NCI-H774 (cell line): ENCODE measurements at regions not wholly inside any gene's neighbourhood (a gene's known extent, or its start where the extent isn't known, plus 50 kb on each side); places are given as distances from the start of the nearest gene placed in this dataset.
"Not testable (repeated sequence)": the region's sequence is repeated elsewhere in the genome, so short reads cannot be mapped to it uniquely, and the experiment has no call there.

ENCODE experiments used
- DNase-seq: peaks from one replicate; lab custom pipeline; 2025; lab: John Stamatoyannopoulos, UW

DNA sequence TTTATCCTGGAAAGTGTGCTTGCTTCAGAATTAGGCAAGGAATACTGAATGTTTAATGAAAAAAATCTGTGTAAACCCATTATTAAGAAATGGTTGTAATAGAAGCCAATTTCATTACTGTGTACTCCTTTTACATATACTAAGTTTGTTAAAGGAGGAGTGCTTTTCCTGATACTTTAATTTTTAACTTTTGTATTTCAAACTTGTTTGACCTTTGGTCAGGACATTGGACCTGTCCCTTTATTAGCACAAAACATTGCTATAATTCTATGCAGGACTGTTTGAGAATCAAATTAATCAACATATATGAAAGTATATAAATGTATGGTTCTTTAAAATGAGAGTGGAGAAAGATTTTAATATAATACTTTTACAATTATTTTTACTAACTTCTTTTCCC, 659.6 kb downstream of the TMTC2 start:
- DNase-seq, result no peak

DNA sequence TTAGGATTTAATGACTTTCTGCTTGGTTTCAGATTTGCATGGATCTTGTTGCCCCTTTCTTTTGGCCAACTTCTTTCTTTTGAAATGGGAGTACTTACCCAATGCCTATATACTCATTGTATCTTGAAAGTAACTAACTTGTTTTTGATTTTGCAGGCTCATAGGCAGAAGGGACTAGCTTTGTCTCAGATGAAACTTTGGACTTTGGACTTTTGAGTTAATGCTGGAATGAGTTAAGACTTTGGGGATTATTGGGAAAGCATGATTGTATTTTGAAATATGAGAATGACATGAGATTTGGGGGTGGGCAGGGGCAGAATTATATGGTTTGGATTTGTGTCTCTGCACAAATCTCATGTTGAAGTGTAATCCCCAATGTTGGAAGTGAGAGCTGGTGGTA, 657.1 kb downstream of the TMTC2 start:
- no peak for DNase-seq

DNA sequence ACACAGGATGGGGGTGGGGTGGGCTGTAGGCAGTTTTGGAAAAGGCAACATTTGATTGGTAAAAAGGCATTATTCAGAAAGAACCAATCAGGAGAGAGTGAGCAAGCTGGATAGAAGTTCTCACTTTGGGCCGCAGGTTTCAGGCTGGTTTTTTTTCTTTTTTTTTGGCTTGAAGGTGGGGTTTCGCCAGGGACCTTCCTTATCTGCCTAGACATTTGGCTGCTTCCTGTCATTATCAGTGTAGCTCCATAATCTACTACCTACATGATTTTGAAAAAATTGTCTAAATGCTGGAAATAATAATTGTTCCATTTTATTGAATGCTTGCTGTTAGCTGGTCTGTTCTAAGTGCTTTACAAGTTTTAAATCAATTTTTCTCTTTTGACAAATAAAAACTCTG, 649.0 kb downstream of the TMTC2 start:
- DNase-seq, result no peak

DNA sequence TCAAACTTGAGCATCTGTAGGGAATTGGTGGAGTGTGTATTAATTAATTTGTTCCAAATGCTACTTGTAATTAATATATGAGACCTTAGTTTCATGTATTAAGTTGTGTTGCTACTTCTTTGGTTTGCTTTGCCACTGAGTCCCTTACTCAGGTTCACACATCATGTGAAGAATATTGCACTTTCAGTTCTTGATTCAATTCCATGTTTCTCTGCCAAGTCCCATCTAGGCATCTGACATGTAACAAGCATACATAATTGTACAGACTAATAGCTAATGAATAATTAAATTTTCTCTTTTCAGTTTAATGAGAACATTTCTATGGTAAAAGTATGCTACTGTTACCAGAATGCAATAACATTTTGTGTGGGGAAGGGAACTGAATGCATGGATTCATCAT, 640.0 kb downstream of the TMTC2 start:
- no peak for DNase-seq

DNA sequence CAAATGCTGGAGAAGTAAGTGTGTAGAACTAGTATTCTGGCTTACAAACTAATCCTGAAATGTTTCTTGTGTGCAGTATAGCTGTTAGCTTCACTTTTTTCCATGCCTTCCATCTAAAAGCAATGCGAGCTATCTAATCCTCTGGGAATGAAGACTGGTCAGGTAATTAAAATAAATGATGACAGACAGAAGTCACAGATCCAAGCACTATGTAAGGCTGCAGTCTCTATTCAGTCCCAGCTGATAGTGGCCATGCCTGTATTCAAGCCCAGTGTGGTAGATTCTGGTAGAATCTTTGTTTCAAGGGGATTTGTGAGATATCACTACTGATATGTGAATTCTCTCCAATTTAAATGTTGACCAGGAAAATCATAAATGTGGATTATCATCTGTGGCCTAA, 637.2 kb downstream of the TMTC2 start:
- no peak for DNase-seq

DNA sequence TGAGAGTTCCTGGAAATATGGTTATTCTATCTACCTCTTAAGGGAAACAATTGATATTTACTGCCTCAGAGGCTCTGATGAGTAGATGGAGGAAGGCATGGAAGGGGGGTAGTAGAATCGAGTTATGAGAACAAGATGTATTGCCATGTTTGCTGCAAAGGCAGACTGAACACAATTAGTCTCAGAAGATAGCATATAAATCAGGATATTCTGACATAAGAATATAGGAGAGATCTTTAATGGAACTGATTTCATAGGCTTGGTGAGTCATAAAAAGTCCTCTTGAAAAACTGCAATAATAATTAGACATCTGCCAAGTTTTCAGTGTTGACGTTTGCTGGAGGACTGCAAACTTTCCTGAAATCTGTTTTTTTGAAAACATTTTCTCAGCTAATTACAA, 636.1 kb downstream of the TMTC2 start:
- no peak for DNase-seq

DNA sequence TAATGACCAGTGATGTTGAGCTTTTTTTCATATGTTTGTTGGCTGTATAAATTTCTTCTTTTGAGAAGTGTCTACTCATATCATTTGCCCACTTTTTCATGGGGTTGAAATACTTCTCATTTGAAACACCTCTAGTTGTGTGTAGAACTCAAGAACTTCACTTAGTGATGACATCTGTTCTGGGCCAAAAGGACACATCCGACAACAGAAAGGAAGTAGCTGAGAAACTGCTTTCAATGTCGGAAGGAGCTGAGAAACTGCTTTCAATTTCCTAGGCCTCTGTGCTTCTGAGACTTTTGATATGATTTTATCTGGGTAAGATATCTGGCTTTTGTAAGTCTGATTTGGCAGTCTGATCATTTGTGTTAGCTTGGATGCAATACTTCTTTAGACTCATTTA, 635.3 kb downstream of the TMTC2 start:
- no peak for DNase-seq

DNA sequence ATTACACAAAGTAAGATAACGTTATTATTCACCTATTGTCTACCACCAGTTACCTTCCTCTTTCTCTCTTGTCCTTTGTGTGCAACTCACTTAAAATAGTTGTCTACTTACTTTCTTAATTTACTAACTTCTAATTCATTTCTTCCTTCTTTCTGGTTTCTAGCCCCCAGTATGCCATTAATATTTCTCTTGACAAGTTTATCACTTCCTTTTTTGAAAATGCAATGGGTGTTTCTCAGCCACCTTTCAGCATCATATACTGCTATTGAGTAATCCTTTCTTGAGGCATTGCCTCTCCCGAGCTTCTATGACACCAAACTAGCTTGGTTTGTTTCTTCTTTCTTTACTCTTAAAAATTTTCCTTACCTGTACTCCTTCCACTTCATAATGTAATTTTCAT, 633.6 kb downstream of the TMTC2 start:
- DNase-seq, result no peak

DNA sequence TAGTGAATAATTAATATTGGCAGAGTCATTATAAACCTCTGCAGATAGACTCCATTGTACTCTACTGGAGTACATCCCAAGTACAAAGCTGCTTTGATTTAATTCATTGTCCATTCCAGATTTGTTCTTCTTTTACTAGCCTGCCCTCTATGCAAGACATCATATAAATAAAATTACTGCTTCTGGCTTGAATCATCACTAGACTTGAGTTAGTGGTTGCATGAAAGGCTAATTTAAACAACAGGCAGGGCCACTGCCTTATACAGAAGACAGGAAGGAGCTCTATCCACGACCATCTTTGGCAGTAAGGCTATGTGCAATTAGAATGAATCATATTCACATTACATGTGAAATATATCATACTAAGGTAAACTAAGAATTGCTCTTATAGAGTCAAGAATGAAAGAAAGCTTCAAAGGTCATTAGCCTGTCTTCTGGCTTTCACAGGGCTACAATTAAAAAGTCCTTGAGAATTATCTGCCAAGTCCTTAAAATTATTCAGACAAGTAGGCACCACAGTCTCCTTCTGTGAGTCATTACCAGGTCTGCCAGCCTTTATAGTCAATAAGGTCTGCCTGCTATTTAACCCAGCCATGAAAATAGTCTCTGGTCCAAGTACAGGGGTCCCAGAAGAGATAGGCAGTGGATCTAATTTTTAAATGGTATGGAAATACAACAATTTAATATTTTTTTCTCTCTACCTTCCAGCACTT, 631.8 kb downstream of the TMTC2 start:
- no peak for DNase-seq

DNA sequence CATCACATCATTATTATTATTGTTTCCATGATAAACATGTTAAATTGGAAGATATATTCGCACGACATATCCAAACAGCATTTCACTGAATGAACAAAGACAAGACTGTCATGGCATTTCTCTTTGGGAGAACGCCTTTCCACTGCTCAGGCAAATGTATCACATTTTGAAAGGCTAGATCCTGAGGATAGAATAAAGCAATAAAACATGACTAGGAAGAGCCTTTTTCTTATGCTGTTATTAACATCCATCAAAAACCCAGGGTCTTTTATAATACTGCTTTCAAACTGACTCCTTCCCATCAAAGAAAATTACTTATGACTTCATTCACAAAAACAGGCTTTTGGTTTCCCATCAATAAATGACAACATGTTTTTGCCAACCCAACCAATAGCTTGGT, 630.9 kb downstream of the TMTC2 start:
- no peak for DNase-seq

DNA sequence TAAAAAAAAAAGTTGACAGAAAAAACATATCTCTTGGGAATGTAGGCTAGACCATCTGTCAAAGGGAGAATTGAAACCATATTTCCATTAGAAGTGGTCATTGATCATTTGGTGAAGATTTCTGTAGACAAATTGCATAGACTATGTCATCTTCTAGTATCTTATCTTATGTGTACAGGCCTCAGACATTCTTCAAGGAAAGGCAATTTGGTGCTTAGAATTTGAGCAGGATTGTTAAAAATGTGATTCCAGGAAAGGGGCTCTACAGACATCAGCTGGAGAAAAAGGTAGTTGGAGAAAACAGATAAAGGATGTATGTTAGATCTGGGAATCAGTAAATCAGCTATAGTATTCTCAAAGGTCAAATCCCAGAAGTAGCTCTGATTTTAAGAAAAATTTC, 627.1 kb downstream of the TMTC2 start:
- no peak for DNase-seq

DNA sequence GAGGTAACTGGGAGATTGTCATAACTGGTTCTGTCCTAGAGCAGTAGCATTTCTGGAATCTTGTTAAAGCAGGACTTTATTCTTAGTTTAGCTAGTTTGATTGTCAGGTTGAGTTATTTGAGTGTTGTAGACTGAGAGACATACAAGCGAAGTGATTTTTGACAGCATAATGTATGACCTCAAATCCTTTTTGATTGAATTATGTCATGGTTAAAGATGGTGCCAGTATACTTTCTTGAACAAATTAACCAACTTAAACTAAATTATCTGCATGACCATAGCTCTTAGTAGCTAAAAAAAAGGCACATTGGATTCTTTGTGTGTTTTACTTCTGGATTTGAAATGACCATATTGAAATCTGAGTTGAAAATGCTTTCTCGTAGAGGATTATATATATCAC, 626.6 kb downstream of the TMTC2 start:
- no peak for DNase-seq

DNA sequence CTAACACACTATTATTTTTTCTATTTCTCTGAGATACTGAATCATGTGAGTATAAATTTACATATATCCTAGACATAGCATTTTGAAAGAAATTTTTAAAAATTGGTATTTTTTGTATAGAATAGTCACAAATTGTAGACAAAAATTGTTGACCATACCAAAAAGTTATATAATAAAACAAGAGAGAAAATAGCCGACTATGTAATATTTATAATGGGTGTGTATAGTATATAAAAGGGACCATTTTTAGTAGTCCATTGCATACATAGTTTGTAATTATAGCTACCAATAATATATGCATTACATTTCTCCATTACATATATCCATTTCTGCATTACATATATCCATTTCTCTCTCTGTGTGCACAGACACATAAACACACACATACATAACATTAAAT, 590.2 kb downstream of the TMTC2 start:
- DNase-seq, result no peak

DNA sequence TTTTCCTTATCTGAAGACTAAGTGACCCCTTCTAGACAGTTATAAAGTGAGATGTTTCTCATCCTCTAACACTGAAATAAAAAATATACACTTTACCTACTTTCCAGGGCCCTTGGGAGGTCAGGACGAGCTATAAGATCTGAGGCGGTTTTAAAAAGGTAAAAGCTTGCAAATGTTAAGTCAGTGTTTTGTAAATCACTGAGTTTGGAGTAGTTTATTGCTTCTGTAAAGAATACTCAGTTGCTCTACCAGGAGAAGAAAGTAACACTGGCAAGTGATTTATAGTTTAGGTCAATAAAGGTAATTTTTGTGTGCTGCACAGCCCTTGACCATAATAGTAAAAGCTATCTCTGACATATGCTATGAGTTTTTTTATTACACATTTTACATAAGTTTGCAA, 584.5 kb downstream of the TMTC2 start:
- no peak for DNase-seq

DNA sequence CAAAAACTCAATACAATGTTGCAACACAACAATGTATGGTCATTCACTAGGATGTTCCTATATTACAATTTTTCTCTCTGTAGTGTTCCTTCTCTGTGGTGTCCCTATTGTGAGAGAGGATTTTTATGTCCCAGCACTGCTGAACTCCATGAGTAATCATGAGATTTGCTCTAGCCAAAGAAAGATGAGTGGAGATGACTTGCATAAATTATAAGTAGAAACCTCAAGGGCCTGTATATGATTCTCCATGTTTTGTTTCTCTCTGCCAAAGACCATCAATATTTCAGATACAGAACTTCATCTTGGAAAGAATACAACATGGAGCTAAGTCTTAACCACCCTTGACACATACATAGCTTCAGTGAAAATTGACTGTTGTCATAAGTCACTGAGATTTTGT, 579.1 kb downstream of the TMTC2 start:
- DNase-seq, result no peak

DNA sequence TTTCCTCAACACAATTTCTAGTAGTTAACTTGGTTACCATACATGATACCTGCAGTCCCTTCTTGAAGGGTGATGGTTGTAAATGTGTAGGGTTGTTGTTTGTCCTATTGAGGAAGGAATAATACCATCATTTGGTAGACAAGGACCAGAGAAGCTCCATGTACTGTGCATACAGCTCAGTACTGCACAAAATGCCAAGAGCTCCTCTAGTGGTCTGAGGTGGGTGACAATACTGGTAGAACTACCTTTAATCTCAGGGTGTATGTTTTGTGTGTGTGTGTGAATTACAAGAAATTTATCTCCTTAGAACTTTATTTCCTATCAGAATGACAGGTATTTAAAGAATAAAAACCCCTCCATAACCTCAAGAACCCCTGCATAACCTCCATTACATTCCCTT, 575.3 kb downstream of the TMTC2 start:
- no peak for DNase-seq

DNA sequence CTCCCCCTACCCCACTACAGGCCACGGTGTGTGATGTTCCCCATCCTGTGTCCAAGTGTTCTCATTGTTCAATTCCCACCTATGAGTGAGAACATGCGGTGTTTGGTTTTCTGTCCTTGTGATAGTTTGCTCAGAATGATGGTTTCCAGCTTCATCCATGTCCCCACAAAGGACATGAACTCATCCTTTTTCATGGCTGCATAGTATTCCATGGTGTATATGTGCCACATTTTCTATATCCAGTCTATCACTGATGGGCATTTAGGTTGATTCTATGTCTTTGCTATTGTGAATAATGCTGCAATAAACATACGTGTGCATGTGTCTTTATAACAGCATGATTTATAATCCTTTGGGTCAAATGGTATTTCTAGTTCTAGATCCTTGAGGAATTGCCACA, 573.4 kb downstream of the TMTC2 start:
- not testable (repeated sequence) for DNase-seq

DNA sequence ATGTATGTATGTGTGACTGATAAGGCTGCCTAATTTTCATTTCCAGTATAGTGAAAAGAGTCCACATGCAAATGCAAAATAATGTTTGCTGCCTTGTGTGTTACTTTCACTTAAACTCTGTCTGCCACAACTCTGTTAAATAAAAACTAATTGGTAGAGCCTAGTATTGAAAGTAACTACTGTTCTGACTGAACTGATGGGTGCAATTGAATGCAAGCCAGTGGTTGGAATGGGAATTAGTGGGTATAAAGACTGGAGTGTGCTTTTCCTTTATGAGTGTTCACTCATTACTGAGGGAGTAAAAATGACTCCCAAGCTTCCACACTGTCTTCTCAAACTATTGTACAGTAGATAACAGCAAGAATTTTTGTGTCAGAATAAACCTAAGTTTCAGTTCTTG, 571.0 kb downstream of the TMTC2 start:
- DNase-seq, result no peak

DNA sequence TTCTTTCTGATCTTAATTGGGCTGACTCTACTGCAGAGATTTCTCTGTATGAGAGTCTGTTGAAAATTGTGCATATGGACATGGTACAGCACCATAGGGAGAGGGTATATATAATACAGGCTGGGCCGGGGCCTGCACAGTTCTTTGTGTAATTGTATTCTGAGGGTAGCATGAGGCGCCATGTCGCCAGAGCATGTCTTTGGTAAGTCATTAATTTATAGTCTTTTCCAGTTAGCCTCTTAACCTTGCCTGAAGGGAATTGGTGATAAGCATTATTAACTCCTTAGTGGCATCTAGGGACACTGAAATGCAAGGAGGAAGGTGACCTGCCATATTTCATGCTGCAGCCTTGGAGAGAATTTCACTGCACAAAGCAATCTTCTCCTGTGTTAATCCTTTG, 569.9 kb downstream of the TMTC2 start:
- DNase-seq, result no peak

DNA sequence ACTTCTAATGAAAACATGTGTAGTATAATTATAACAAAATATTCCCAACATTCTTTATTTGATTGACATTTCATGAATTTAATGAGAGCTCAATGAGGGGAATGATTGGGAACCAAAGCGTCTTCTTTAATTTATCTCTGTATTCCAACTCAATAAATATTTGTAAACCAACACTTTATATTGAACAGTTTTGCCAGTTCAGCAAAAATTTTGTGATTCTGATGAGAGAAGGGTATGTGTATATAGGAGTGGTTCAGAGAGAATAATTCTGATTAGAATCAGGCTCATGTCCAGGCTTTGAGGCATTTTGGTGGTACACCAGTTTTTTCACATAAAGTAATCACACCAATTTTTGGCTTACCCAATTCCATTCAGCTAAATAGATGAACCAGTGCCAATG, 564.2 kb downstream of the TMTC2 start:
- DNase-seq, result no peak

DNA sequence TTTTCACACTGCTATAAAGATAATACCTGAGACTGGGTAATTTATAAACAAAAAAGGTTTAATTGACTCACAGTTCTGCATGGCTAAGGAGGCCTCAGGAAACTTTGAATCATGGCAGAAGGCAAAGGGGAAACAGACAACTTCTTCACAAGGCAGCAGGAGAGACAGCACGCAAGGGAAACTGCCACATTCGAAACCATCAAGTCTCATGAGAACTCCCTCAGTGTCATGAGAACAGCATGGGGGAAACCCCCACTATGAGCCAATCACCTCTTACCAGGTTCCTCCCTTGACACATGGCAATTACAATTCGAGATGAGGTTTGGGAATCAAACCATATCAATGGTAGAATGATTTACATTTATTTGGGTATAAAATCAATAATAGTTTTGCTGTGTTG, 558.5 kb downstream of the TMTC2 start:
- DNase-seq, result no peak

DNA sequence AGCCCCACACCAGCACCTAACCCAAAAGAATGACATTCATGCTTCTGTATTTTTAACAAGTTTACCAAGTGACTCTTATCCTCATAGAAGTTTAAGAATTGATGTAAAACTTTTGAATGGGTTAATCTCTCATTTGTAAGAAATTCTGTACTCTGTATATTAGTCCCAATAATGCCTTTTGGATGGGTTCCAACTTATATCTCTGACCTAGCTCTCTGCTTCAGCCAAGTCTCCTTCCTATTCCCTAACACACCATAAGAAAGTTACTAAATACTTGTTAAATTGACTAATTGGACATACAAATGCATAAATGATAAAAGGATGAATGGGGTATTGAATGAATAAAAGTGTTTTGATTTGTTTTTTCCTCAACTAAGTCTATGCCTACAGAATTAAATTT, 557.3 kb downstream of the TMTC2 start:
- DNase-seq, result no peak

DNA sequence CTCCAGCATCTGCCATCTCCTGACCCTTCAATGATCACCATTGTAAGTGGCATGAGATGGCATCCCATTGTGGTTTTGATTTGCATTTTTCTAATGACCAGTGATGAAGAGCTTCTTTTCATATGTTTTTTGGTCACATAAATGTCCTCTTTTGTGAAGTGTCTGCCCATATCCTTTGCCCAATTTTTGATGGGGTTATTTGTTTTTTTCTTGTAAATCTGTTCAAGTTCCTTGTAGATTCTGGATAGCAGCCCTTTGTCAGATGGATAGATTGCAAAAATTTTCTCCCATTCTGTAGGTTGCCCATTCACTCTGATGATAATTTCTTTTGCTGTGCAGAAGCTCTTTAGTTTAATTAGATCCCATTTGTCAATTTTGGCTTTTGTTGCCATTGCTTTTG, 547.3 kb downstream of the TMTC2 start:
- not testable (repeated sequence) for DNase-seq

DNA sequence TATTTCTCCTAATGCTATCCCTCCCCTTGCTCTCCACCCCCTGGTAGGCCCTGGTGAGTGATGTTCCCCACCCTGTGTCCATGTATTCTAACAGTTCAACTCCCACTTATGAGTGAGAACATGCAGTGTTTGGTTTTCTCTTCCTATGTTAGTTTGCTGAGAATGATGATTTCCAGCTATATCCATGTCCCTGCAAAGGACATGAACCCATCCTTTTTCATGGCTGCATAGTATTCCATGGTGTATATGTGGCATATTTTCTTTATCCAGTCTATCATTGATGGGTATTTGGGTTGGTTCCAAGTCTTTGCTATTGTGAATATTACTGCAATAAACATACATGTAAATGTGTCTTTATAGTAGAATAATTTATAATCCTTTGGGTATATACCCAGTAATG, 540.3 kb downstream of the TMTC2 start:
- DNase-seq, result not testable (repeated sequence)

DNA sequence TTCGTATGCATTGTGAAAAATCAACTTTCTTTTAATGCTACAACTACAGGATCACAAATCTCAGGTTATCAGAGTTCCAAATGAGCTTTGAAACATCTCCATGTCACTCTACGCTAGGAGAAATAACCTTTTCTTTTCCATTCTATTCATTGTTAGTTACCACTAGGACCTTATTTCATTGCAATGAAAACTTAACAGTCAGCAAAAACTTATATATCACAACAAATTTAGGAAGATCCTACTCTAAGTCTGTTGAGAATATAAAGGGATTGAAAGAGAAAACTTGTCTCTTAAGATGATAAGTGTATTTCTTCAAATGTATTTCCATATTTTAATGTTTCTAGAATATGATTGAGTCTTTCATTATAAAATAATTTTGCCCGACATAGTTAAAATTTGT, 539.1 kb downstream of the TMTC2 start:
- DNase-seq, result no peak
